GM23248 (cell line): ENCODE measurements at regions not wholly inside any gene's neighbourhood (a gene's known extent, or its start where the extent isn't known, plus 50 kb on each side); places are given as distances from the start of the nearest gene placed in this dataset.

ENCODE experiments used
- EZH2 ChIP-seq: fragments of 200-600 bp; sonication (generic); IDR thresholded peaks from 2 replicates; pipeline ENCODE4 v1.6.1; 2018; ENCODE audit warnings: antibody characterized with exemption, mild to moderate bottlenecking; ENCODE audit not compliant: insufficient read depth, poor library complexity, severe bottlenecking
- EZH2phosphoT487 ChIP-seq: fragments of 200-600 bp; sonication (generic); IDR thresholded peaks from 2 replicates; pipeline ENCODE4 v1.6.1; 2018; ENCODE audit warnings: antibody characterized with exemption, moderate library complexity, mild to moderate bottlenecking, low read depth; ENCODE audit not compliant: insufficient read depth

GRCh38 chr9:17057729-17058128 is 77.1 kb upstream of the CNTLN start:
- TF ChIP-seq EZH2 (no peak), EZH2phosphoT487 (no peak)
